ENCODE measurements at regions not wholly inside any gene's neighbourhood (a gene's known extent, or its start where the extent isn't known, plus 50 kb on each side); places are given as distances from the start of the nearest gene placed in this dataset.
A peak's percentile ranks its signal among the peaks of the same experiment; 100 is the strongest.
"Not testable (repeated sequence)": the region's sequence is repeated elsewhere in the genome, so short reads cannot be mapped to it uniquely, and the experiment has no call there.

DNA sequence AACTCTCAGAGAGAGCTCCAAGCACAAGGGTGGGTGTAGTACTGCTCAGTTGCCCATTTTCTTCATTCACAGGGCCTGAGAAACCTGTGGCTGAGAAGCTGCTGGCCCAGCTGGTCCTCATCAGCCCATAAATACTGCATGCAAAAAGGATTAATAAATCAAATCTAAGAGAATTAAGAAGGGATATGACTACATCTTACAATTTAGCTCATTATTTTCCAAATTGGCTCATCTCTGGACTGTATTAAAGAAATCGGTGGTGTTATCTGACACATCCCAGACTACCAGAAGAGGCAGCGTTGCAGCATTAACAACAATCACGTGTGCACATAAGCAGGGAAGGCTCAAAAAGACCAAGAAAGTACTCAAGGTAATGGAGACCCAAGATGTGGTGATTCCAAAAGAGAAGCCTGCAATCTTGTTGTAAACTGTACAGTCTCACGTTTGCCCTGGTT is 90.7 kb downstream of the CD24 start:
- FAIRE-seq = no peak

DNA sequence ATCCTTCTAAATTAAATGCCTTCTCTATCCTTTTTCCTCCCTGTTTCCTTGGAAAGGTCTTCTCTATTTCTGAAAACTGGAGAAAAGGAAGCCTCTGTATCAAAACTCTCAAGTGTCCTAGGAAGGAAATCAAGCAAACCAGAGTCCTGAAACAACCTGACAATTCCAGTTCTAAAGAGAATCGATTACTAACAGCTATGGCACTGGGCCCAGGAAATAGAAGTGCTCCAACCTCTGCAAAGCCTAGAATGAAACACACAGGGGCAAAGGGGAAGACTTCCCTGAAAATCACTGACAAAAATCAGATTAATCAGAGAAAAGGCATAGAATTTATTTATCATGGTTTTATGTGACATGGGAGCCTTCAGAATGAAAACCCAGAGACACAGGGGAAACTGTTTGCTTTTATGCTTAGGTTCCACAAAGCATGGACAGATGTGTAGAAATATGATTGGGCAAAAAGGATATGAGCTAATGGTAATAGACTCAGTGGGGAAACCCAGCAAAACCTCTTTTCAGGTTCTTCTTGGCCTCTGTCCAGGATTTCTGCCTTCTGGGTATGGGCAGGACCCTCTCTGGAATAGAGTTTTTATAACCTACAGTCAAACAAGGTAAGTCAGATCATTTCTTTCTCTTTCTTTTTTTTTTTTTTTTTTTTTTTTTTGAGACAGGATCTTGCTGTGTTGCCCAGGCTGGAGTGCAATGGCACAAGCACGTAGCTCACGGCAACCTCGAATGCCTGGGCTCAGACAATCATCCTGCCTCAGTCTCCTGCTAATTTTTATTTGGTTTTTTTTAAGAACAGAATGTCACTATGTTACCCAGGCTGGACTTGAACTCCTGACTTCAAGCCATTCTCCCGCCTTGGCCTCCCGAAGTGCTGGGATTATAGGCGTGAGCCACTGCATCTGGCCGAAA is 91.7 kb downstream of the CD24 start:
- no peak for FAIRE-seq

DNA sequence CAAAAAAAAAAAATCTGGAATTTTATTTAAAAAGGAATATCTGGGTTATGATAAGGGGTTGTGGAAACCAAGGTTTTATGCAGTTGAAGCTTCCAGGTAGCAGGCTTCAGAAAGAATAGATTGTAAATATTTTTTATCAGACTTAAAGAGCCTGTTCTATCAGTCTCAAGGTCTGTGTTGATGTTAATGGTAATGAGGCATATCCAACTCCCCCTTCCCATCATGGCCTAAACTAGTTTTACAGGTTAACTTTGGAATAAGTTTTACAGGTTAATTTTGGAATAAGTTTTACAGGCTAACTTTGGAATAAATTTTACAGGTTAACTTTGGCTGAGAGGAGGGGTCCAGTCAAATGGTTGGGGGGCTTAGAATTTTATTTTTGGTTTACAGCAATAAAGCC is 92.4 kb downstream of the CD24 start:
- FAIRE-seq = no peak

DNA sequence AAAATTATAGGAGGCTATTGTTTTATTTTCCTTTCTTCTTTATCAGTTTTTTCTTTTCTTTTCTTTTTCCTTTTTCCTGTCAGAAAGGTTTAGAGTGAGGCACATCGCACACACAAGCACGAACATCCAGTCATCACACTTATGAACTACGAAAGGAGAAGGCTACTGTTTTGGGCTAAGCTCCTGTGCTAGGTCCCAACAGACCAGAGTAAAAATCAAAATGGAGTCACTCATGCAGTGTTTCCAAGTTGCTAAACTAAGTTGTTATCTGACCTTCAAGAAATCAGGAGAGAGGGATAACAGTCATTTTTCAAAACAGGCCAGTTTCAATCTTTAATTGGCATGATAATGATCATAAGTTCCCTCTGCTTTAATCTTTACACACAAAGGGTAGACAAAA is 93.6 kb downstream of the CD24 start:
- no peak for FAIRE-seq

DNA sequence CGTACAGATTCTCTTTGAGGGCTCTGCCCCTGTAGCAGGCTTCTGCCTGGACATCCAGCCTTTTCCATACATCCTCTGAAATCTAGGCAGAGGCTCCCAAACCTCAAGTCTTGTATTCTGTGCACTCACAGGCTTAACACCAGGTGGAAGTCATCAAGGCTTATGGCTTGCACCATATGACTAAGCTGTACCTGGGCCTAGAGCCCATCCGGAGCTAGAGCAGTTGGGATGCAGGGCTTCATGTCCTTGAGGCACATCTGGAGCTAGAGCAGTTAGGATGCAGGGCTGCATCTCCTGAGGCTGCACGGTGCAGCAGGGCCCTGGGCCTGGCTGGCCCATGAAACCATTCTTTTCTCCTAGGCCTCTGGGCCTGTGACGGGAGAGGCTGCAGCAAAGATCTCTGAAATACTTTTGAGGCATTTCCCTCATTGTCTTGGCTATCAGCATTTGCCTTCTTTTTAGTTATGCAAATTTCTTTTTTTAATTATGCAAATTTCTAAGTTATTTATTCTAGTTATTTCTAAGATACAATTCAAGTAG is 98.7 kb downstream of the CD24 start:
- FAIRE-seq = no peak

DNA sequence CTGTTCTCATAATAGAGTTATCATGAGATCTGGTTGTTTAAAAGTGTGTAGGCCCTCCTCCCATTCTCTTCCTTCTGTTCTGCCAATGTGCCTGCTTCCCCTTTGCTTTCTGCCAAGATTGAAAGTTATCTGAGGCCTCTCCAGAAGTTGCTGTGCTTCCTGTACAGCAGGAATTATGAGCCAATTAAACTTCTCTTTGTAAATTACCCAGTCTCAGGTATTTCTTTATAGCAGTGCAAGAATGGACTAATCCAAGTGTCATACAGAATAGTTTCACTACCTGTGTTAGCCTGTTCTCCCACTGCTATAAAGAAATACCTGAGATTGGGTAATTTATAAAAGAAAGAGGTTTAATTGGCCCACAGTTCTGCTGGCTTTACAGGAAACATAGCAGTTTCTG is 100.0 kb downstream of the CD24 start:
- FAIRE-seq = no peak

DNA sequence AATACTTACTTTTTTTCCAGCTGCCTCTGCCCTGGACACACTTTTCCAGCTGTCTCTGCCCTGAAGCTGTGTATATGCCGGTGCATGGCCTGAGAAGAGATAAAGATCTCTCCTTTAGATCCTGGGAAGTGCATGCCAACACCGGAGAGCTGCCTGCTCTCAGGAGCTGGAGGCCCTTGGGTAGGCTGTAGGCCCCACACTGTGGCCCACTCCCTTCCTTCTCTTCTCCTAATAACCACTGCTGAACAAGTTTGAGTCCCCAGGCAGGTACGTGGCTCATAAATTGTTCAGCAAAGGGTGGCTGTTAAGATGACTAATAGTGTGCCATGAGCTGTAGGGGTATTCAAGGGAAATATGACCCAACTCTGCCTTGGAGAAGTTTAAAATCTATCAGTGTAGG is 102.5 kb downstream of the CD24 start:
- FAIRE-seq = no peak

DNA sequence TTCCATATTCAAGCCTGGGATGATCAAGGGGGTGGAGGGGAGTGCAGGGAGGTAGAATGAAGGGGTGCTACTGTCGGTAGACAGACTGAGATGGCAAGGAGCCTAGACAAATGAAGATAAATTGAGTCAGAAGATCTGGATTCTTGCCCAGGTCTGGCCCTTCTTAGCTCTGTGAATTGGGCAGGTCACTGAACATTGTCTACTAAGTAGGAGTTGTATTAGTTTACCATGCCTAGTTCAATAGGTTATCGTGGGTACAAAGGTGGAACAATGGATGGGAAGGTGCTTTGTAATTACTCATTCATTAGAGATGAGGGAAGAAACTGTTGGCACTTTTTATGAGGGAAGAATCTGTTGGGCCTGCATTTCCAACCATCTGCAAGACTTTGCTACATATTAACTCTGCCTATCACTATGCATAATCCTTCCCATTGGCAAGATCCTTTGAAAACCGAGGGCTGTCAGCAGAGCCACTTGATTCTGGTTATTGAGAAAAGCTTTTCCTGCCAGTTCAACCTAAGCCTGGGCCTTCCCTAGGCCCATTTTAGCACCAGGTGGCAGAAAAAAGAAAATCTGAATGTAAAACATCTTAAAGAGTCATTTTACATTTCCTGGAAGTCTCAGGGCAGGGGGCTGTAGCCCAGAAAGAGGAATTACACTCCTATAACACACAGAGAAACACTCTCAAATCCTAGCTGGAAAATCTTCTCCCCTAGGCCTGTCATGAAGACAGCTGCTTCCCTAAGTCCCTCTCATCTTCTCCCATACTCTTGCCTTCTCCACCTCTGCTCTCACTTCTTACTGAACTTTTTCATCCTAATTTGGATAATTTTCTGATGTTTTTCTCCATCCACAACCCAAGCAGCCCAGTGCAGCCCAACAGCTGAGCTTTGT is 103.5 kb downstream of the CD24 start:
- FAIRE-seq = no peak

DNA sequence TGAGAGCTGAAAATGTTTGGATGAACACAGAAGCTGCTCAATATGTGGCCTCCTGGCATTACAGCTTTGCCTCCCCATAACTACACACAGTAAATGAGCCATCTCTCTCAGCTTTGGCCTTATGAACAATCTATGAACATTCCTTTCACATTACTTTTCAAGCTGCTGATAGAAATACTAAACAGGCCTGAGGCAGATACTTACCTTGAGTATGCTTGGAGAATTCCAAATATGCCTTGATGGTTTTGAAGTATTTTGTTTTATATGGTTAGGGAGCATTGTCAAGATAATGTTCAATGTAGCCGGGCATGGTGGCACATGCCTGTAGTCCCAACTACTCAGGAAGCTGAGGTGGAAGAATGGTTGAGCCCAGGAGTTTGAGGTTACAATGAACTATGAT is 104.5 kb downstream of the CD24 start:
- no peak for FAIRE-seq

DNA sequence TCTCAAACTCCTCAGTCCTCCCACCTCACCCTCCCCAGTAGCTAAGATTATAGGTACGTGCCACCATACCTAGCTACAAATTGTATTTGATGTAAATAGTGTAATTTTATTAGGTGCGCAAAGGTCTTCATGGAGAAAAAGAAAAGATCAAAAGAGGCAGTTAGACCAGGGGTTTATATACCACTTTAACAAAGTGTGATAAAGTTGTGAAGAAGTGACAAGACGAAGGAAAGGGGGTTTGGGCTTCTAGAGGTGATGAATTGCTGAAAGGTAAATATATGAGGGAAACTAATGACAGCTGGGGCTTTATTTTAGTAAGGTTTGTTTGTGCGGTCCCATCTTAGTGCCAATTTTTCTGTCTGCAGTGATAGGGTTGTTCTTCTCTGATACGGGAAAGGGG is 105.3 kb downstream of the CD24 start:
- no peak for FAIRE-seq

DNA sequence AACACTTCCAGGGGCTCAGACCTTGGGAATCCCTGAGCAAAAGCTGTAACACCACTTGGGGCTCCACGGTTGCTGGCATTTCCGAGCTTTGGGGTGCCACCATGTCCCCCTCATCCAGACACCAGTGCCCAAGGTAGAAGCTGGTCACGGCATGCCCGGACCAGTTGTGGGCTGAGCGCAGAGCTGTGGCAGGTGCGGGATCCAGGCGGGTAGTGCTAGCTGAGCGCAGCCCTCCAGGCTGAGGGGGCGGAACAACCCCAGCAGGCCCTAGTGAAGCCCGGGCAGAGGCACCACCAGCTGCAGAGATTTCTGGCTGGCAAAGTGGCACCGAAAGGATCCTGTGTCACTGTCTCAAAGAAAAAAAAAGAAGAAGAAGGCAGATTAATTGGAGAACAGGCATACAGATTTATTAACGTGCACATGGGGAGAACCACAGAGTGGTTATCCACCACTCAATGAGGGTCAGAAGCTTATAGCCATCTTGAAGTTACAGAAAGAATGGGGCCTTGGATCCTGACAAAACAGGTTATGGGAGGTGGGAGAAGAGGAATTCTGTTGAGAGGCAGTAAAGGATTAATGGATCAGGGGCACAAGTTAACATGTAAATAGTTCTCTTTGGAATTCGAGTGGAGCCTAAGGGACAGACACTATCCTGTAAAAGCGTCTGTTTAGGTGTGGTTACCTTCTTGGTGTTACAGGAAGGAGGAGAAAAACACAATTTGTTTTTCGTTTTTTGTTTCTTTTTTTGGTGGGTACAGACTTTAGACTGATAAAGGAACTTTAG is 107.5 kb downstream of the CD24 start:
- FAIRE-seq = no peak

DNA sequence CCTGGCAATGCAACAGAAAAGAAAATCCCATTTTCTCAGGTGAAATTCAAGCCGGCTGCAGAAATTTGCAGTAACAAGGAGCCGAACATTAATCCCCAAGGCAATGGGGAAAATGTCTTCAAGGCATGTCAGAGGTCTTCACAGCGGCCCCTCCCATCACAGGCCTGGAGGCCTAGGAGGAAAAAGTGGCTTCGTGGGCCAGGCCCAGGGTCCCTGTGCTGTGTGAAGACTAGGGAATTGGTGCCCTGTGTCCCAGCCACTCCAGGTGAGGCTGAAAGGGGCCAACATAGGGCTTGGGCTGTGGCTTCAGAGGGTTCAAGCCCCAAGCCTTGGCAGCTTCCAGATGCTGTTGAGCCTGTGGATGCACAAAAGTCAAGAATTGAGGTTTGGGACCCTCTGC is 111.7 kb downstream of the CD24 start:
- no peak for FAIRE-seq

DNA sequence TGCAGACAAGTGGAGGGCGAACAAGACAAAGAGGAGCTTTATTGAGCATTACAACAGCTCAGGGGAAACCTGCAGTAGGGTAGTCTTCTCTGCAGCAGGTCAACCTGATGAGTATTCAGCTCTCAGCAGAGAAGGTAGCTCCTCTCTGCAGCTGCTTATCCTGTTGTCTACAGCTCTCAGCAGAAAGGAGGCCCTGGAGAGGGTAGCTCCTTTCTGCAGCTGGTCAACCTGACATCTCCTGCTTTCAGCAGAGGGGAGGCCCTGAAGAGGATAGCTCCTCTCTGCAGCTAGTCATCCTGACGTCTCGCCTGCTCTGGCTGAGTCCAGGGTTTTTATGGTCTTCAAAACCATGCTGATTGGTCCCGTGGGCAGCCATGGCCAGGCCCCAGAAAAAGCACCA is 113.6 kb downstream of the CD24 start:
- FAIRE-seq = no peak

DNA sequence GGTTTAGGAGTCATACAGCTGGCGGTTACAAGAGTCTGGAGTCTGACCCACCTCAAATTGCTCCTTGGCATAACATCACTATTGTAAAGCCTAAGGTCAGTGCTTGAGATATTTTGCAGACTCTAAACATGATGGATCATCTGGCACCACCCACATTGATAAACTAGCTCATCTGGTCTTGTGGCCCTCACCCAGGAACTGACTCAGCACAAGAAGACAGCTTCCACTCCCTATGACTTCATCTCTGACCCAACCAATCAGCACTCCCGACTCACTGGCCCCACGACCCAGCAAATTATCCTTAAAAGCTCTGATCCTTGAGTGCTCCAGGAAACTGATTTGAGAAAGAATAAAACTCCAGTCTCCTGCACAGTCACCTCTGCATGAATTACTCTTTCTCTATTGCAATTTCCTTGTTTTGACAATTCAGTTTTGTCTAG is 115.9 kb downstream of the CD24 start:
- FAIRE-seq = peak; percentile 100

DNA sequence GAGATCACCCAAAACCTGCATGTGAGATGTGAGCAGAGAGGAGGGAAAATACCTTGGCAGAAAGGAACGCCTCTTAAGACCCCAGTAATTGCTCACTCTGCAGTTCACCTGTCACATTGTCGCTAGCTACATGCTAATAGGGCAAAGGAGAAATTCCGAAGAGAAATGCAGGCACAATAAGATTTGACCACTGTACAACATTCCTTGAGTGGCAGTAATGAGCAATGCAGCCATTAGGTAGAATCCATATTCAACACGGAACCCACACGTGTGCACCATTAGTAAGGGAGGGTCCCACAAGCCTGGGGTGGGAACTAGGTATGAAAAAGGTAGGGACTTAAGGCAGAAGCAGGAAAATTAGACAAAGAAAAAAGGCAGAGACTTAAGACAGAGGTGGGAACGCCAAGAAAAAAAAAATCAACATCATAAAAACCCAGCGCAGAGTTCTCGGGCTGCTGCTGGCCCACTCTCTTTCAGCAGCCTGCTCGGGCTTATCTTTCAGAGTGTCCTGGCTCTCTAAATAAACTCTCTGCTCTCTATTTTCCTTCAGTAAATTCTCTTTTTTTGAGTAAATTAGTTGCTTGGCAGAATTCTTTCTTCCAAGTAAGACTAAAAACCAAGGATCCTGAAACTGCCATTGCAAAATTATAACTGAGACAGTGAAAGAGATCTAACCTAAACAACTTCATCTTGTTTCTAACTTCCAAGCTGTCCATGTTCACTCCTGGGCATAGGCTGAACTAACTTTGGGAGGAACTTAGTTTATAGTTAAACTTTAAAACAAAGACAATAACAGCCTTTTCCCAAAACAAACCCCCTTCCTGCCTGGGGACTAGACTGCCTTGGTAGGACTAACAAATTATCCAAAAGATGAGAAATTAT is 116.5 kb downstream of the CD24 start:
- no peak for FAIRE-seq

DNA sequence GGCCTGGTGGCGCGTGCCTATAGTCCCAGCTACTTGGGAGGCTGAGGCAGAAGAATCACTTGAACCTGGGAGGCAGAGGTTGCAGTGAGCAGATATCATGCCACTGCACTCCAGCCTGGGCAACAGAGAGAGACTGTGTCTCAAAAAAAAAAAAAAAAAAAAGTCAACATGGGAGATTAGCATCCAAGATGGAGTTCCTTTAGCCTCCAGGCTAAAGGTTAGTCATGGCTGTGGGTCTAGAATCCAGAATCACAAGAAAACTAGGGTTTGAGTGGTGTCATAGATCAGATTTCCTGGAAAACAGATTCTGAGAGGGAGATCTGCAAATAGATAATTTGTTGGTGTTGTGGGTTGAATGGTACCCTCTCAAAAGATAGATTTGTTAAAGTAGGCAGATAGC is 117.2 kb downstream of the CD24 start:
- not testable (repeated sequence) for FAIRE-seq

DNA sequence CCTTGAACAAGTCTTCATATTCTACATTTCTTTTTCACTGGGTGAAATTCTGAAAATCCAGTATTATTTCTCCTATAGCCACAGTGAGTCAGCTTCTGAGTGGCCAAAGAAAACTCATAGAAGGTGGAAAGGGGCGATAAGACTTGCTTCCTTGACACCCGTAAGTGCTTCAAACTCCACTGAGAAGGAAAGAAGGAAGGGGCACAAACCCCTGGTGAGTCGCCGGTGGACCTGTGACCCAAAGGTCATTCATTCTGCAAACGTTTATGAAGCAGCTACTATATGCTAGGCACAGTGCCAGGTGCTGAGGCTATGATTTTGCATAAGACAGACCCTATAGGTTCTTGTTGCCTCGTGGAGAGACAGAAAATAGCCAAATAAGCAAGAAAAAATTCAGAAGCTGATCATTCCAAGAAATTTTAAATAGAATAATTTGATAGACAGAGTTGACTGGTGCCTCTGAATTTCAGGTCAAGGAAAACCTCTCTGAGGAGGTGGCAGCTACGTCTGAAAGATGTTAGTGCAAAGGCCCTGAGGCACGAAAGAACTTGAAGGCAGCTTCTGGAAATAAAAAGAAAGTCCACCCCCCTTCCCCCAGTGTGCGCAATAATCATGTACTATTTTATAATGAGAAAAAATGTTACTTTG is 118.2 kb downstream of the CD24 start:
- no peak for FAIRE-seq

DNA sequence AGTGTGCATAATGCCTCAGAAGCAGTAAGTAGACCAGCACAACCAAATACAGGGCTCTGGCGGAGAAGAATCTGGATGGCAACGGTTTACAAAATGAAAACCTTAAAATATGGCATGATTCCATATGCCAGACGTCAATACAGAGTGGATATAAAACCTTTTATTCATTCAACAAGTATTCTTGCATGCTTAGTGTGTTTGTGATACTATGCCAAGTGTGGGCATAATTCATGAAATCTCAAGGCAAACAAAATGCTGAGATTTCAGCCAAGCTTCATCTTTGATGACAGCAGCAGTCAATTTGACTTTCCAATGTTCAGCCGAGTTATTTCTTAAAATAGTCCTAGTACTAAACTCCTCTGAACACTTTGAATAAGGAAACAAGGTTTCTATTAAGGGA is 119.4 kb downstream of the CD24 start:
- FAIRE-seq = no peak

DNA sequence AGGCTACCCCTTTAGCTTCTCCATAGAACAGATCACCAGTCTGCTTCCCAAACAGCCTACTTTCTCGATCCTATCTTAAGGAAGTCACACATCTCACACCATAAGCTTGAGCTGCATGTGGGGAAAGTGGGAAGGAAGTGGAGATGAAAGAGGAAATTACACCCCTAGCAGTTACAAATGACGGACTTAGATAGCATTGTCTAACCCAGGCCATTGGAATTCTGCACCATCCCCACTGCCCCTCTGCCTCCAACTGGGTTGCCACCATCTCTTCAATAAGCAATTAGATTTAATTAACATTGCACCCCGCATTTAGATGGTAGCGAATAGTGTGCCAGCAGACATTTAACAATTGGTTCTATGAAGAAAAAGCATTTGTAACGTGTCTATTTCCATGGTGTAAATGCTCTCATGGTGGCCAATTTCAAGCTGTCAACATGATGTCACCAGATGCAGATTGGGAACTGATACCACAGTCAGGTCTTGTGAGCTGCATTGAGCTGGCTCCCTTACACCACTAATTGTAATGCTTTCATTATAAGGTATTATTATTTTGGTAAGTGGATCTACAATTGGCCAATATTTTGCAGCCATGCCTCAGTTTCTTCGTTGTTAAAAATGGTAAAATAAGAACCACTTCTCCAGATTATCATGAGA is 124.7 kb downstream of the CD24 start:
- no peak for FAIRE-seq

DNA sequence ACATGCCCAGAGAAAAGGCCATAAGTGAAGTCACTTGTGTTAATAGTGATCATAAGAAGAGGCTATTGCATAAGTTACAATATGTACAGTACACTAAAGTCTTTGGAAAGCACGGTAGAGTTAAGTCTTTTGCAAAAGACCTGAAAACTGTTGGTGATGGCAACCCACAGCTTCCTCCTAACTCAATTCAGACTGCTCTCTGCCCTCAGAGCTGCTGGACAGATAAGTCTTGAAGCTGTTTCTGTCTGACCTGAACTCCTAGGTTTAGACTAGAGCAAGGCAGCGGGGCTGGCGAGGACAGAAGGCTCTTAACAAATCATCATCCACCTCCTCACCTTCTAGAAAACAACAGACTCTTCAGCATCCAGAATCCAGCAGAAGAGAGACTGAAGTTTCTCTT is 125.4 kb downstream of the CD24 start:
- no peak for FAIRE-seq

Data from endometrium (tissue), 2 donors.